Parathyroid adenoma (tissue), 2 donors: ENCODE measurements at regions not wholly inside any gene's neighbourhood (a gene's known extent, or its start where the extent isn't known, plus 50 kb on each side); places are given as distances from the start of the nearest gene placed in this dataset.

ENCODE experiments used
- H2AFZ ChIP-seq: fragments of 300-600 bp; sonication (generic); one replicate; pipeline ENCODE4 v1.7.0; 2017; ENCODE audit warnings: antibody characterized with exemption, mild to moderate bottlenecking
- H3K27ac ChIP-seq: fragments of 300-600 bp; sonication (generic); one replicate; pipeline ENCODE4 v1.7.0; 2017
- H3K27me3 ChIP-seq: fragments of 300-600 bp; sonication (generic); one replicate; pipeline ENCODE4 v1.7.0; 2017; ENCODE audit warnings: low read length; ENCODE audit not compliant: control insufficient read depth, insufficient read depth
- H3K36me3 ChIP-seq: fragments of 300-600 bp; sonication (generic); one replicate; pipeline ENCODE4 v1.7.0; 2017; ENCODE audit warnings: low read length; ENCODE audit not compliant: control insufficient read depth, insufficient read depth
- H3K4me1 ChIP-seq: fragments of 300-600 bp; sonication (generic); one replicate; pipeline ENCODE4 v1.7.0; 2017; ENCODE audit warnings: control low read depth
- H3K4me2 ChIP-seq: fragments of 300-600 bp; sonication (generic); one replicate; pipeline ENCODE4 v1.7.0; 2017; ENCODE audit warnings: low read length
- H3K4me3 ChIP-seq: fragments of 300-600 bp; sonication (generic); one replicate; pipeline ENCODE4 v1.7.0; 2017; ENCODE audit warnings: low read depth, low read length
- H3K79me2 ChIP-seq: fragments of 300-600 bp; sonication (generic); one replicate; pipeline ENCODE4 v1.7.0; 2017; ENCODE audit warnings: control low read depth
- H3K9ac ChIP-seq: fragments of 300-600 bp; sonication (generic); one replicate; pipeline ENCODE4 v1.7.0; 2017; ENCODE audit warnings: mild to moderate bottlenecking
- H3K9me3 ChIP-seq: fragments of 300-600 bp; sonication (generic); one replicate; pipeline ENCODE4 v1.7.0; 2017; ENCODE audit warnings: low read length; ENCODE audit not compliant: control insufficient read depth
- CTCF ChIP-seq: fragments of 300-600 bp; sonication (generic); IDR thresholded peaks from one replicate; pipeline ENCODE4 v1.7.0; 2017; ENCODE audit warnings: antibody characterized with exemption, mild to moderate bottlenecking
- donor health status: primary hyperparathyroidism.

GRCh38 chrX:147468600-147468999 lies 443.1 kb upstream of the FMR1 start:
- Histone ChIP-seq H3K9me3 (no peaks in the 10 kb centered on the region), H3K4me1 (no peaks in the 10 kb centered on the region), H2AFZ (no peak overlapping the region), H3K27me3 (no peaks in the 10 kb centered on the region), H3K4me3 (no peak overlapping the region), H3K79me2 (no peaks in the 10 kb centered on the region), H3K27ac (no peak overlapping the region), H3K4me2 (no peak overlapping the region), H3K36me3 (no peaks in the 10 kb centered on the region), H3K9ac (no peak overlapping the region)
- no peak for TF ChIP-seq CTCF

GRCh38 chrX:147476008-147476407 lies 435.7 kb upstream of the FMR1 start:
- no peaks in the 10 kb centered on the region for H3K36me3 ChIP-seq
- H3K9me3 ChIP-seq: no peaks in the 10 kb centered on the region
- H3K79me2 ChIP-seq: no peaks in the 10 kb centered on the region
- H3K9ac ChIP-seq: no peak overlapping the region
- H2AFZ ChIP-seq: no peak overlapping the region
- H3K4me3 ChIP-seq: no peak overlapping the region
- no peaks in the 10 kb centered on the region for H3K4me1 ChIP-seq
- H3K27me3 ChIP-seq: no peaks in the 10 kb centered on the region
- no peak overlapping the region for H3K4me2 ChIP-seq
- H3K27ac ChIP-seq: no peak overlapping the region
- TF ChIP-seq CTCF: no peak

- no peaks in the 10 kb centered on the region for H3K79me2 ChIP-seq
- H3K9me3 ChIP-seq: no peaks in the 10 kb centered on the region
- no peak for TF ChIP-seq CTCF
Observed at GRCh38 chrX:147478899-147479298, 432.8 kb upstream of the FMR1 start.

GRCh38 chrX:147485207-147485606 lies 426.5 kb upstream of the FMR1 start:
- Histone ChIP-seq H3K27ac (no peak overlapping the region), H3K4me3 (no peak overlapping the region), H3K27me3 (no peaks in the 10 kb centered on the region), H3K9ac (no peak overlapping the region), H3K9me3 (no peaks in the 10 kb centered on the region), H3K79me2 (no peaks in the 10 kb centered on the region), H3K4me2 (no peak overlapping the region), H2AFZ (no peak overlapping the region), H3K36me3 (no peaks in the 10 kb centered on the region), H3K4me1 (no peaks in the 10 kb centered on the region)
- no peak for TF ChIP-seq CTCF

More at GRCh38 chrX:147478899-147479298, 432.8 kb upstream of the FMR1 start:
- H3K27ac ChIP-seq: no peak overlapping the region
- H2AFZ ChIP-seq: no peak overlapping the region
- no peaks in the 10 kb centered on the region for H3K4me1 ChIP-seq
- no peak overlapping the region for H3K4me2 ChIP-seq
- H3K9ac ChIP-seq: no peak overlapping the region
- H3K4me3 ChIP-seq: no peak overlapping the region
- no peaks in the 10 kb centered on the region for H3K27me3 ChIP-seq
- H3K36me3 ChIP-seq: no peaks in the 10 kb centered on the region

- H3K27me3 ChIP-seq: no peaks in the 10 kb centered on the region
- H3K4me1 ChIP-seq: no peaks in the 10 kb centered on the region
- no peaks in the 10 kb centered on the region for H3K36me3 ChIP-seq
- no peaks in the 10 kb centered on the region for H3K79me2 ChIP-seq
- H3K27ac ChIP-seq: no peak overlapping the region
- H3K9me3 ChIP-seq: no peaks in the 10 kb centered on the region
- no peak overlapping the region for H3K4me2 ChIP-seq
- H3K9ac ChIP-seq: no peak overlapping the region
- no peak overlapping the region for H3K4me3 ChIP-seq
- no peak overlapping the region for H2AFZ ChIP-seq
- TF ChIP-seq CTCF: no peak
Observed at GRCh38 chrX:147494365-147494764, 417.4 kb upstream of the FMR1 start.
